ENCODE measurements at regions not wholly inside any gene's neighbourhood (a gene's known extent, or its start where the extent isn't known, plus 50 kb on each side); places are given as distances from the start of the nearest gene placed in this dataset.

GRCh38 chr17:71494062-71494855 lies 626.6 kb upstream of the SOX9 start:
- no peak for DNase-seq
- Histone ChIP-seq H3K36me3 (no peaks in the 10 kb centered on the region), H3K9me3 (no peaks in the 10 kb centered on the region), H3K4me3 (no peak overlapping the region), H3K4me1 (no peaks in the 10 kb centered on the region), H3K27me3 (no peaks in the 10 kb centered on the region), H3K27ac (no peak overlapping the region)
- intact Hi-C loops (cut with DNase I; ENCODE audit: low total_unique reads): no loop called here
- no peak for TF ChIP-seq POLR2A (IDR thresholded peaks at IDR 0.05)
- TF ChIP-seq CTCF (IDR thresholded peaks at IDR 0.05): no peak

GRCh38 chr17:71495420-71495819 lies 625.4 kb upstream of the SOX9 start:
- DNase-seq: no peak
- TF ChIP-seq CTCF (IDR thresholded peaks at IDR 0.05) (no peak), POLR2A (IDR thresholded peaks at IDR 0.05) (no peak)
- no peaks in the 10 kb centered on the region for H3K4me1 ChIP-seq
- no peak overlapping the region for H3K4me3 ChIP-seq
- no peaks in the 10 kb centered on the region for H3K36me3 ChIP-seq
- no peak overlapping the region for H3K27ac ChIP-seq
- no peaks in the 10 kb centered on the region for H3K9me3 ChIP-seq
- no peaks in the 10 kb centered on the region for H3K27me3 ChIP-seq
- intact Hi-C loops (cut with DNase I; ENCODE audit: low total_unique reads): no loop called here

- TF ChIP-seq CTCF (IDR thresholded peaks at IDR 0.05): no peak
- TF ChIP-seq POLR2A (IDR thresholded peaks at IDR 0.05): no peak
- Histone ChIP-seq H3K4me1 (no peaks in the 10 kb centered on the region), H3K27me3 (no peaks in the 10 kb centered on the region), H3K36me3 (no peaks in the 10 kb centered on the region), H3K9me3 (no peaks in the 10 kb centered on the region), H3K27ac (no peak overlapping the region), H3K4me3 (no peak overlapping the region)
- no peak for DNase-seq
- intact Hi-C loops (cut with DNase I; ENCODE audit: low total_unique reads): no loop called here
Observed at GRCh38 chr17:71496552-71496951, 624.3 kb upstream of the SOX9 start.

- H3K27me3 ChIP-seq: no peaks in the 10 kb centered on the region
- intact Hi-C loops (cut with DNase I; ENCODE audit: low total_unique reads): no loop called here
- TF ChIP-seq POLR2A (IDR thresholded peaks at IDR 0.05) (no peak), CTCF (IDR thresholded peaks at IDR 0.05) (no peak)
- no peaks in the 10 kb centered on the region for H3K36me3 ChIP-seq
- H3K4me1 ChIP-seq: no peaks in the 10 kb centered on the region
- H3K27ac ChIP-seq: no peak overlapping the region
- DNase-seq: no peak
- no peaks in the 10 kb centered on the region for H3K9me3 ChIP-seq
- H3K4me3 ChIP-seq: no peak overlapping the region
Observed at GRCh38 chr17:71500761-71501555, 619.9 kb upstream of the SOX9 start.

GRCh38 chr17:71501711-71502110 lies 619.1 kb upstream of the SOX9 start:
- no peaks in the 10 kb centered on the region for H3K27me3 ChIP-seq
- H3K9me3 ChIP-seq: no peaks in the 10 kb centered on the region
- H3K4me1 ChIP-seq: no peaks in the 10 kb centered on the region
- DNase-seq: no peak
- H3K27ac ChIP-seq: no peak overlapping the region
- no peaks in the 10 kb centered on the region for H3K36me3 ChIP-seq
- no peak overlapping the region for H3K4me3 ChIP-seq
- intact Hi-C loops (cut with DNase I; ENCODE audit: low total_unique reads): no loop called here
- TF ChIP-seq POLR2A (IDR thresholded peaks at IDR 0.05): no peak
- TF ChIP-seq CTCF (IDR thresholded peaks at IDR 0.05): no peak

All from uterus (tissue), 3 donors.